GM18870 (cell line): ENCODE measurements at regions not wholly inside any gene's neighbourhood (a gene's known extent, or its start where the extent isn't known, plus 50 kb on each side); places are given as distances from the start of the nearest gene placed in this dataset.
A peak's percentile ranks its signal among the peaks of the same experiment; 100 is the strongest.

Experiments used
- ATAC-seq: cut with Tn5 transposase; IDR thresholded peaks from one replicate; pipeline ENCODE4 v1.9.1; 2021; ENCODE audit warnings: moderate library complexity; ENCODE audit not compliant: unreplicated experiment

DNA sequence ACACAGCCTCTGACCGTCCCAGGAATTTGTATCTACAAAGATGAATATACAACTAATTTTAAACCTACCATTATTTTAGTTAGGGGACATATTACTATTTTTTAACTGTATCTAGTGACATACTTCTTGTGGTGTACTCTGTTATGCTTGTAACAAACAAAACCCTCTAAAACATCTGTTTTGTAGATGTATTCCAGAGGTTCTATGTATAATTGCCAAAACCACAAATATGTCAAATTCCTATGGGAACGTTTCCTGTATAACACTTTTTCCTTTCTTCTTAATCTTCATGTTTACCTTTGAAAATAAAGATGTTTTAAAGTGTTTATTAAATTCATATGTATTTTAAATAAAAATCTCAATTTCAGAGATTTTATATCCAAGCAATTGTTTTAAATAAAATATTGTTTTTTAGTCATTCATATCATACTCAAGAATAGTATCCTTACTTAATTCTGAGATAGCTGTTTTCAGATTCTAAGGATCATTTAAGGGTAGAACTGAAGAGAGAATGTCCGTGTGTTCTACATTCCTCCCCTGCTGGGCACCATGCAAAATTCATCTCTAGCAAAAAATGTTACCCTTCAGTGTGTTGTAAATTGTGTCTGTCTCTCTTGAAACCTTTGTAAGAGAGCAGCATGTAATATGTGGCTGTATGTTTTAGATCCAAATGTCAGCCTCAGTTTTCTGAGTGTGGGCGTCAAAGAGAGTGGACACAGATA lies 1327.7 kb downstream of the EFNB2 start:
- no peak for ATAC-seq

GRCh38 chr13:105202354-105202753 lies 1333.1 kb downstream of the EFNB2 start:
- peak; percentile 69 for ATAC-seq

GRCh38 chr13:105201351-105201750 lies 1334.1 kb downstream of the EFNB2 start:
- ATAC-seq: no peak

DNA sequence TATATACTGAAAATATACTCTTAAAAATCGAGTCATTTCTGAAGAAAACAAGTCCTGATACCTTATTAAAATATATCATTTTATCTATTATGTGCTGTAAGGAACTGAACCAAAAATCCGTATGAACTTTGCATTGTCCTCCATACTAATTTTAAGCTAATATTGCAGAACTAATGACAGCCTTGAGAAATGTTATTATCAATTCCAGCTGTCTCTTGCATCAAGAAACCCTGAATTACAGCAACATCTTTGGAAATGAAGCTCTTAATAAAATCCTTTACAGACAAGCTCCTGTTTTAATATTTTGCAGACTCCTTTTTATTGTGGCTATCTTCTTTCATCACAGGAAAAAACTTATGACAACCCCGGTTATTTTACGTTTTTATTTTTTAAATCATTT lies 1335.3 kb downstream of the EFNB2 start:
- no peak for ATAC-seq

DNA sequence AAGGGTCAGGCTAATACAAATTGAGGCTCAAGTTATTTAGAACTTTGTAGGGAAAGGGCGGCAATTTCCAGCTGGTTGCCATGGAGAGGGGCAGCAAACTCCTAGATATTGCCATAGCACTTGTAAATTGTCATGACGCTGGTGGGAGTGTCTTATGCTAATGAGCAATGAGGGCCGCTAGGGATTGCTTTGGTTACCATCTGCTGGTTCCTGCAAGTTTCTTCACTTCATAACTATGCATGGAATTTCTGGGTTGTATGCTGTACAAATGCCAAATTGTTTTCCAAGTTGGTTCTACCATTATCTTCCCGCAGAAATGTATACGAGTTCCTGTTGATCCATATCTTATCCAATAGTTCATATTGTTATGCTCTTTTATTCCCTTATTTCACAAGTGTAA lies 1339.4 kb downstream of the EFNB2 start:
- ATAC-seq: no peak

DNA sequence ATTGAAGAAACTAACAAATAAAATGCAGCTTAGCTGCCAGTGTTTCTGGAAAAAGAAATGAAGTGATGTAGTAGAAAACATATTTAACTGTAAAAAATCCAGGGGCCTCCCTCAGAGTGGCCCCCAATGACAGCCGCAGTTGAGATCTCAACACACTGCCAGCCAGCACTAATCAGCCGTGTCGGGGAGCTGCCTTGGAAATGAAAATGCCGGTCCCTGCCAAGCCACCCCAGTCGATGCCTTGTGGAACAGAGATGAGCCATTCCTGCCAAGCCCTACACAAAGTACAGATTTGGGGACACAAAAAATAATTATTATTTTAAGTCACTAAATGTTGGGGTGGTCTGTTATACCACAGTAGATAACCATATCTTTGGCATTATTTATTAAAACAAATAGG lies 1342.4 kb downstream of the EFNB2 start:
- ATAC-seq: no peak

- no peak for ATAC-seq
Observed at GRCh38 chr13:105184201-105184600, 1351.3 kb downstream of the EFNB2 start.

DNA sequence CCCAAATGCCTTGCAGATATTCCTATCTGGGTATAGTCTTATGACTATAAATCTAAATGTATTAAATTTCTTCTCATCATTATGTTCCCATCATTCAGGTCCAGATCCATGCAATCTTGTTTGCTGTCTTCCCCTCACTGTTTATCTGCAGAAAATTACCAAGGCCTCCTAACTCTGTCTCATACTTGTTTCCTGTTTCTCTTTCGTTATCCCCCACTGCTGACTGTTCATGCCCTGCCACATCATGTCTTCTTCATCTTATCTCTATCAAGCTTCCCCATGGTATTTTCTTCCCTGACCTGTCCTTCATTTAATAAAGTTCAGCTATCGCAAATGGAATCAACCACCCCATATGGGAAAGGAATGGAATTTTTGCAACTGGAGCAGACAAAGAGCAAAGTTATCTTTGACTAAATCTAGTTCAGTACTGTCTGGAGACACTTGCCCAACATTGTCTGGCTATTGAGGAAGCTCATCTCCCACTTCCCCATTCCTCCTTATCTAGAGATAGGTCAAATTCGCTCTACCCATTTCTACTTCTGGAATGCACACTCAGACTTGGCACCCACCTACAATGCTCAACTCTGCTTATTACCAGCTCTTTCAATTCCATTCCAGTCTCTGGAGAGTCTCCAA lies 1358.1 kb downstream of the EFNB2 start:
- peak; percentile 66 for ATAC-seq

DNA sequence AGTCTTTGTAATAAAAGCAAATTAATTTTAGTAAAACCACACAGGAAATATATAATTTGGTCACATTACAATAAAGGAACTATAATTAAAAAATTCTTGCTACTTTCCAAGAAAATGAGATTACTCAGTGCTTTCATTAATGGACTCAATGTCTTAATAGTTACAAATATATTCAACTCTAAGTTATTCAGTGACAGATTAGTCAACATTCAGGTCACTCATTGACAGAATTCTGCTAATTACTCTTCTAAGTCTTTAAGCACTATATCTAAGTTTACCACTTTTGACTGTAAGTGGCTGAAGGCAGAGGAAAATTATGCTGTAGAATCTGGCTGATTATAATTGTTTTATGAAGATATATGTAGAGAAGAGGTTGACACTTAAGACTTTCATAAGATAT lies 1365.0 kb downstream of the EFNB2 start:
- ATAC-seq: no peak

DNA sequence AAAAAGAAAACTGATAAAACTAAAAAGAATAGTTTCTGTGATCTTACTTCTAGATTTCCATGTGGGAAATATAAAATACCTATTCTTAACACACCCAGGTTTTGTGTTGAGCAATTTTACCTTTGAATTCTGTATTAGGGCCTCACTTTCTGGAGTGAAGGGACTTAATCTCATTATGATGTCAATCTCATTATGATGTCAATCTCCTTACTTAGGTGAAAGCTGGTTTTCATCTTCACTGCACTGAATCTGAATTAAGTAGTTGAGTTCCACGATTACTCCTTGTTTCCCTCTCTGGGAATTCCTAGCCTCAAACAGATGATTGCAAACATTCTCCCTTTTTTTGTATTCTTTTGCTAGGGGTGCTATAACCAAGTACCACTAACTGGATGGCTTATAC lies 1367.2 kb downstream of the EFNB2 start:
- no peak for ATAC-seq

DNA sequence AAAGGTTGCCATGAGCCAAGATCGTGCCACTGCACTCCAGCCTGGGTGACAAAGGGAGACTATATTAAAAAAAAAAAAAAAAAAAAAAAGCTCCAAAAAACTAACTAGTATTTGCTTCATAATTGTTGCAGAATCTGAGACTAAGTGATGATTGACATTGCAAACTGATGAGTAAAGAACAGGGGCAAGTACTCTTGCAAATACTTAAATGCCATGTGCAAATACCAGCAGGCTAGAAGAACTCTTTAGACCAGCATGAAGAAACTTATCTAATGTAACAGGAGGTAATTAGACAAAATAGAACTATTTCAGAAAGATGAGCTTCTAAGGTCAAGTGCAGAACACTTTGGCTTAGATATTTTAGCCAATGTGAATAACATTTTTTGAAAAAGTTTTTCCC lies 1368.1 kb downstream of the EFNB2 start:
- ATAC-seq: no peak

DNA sequence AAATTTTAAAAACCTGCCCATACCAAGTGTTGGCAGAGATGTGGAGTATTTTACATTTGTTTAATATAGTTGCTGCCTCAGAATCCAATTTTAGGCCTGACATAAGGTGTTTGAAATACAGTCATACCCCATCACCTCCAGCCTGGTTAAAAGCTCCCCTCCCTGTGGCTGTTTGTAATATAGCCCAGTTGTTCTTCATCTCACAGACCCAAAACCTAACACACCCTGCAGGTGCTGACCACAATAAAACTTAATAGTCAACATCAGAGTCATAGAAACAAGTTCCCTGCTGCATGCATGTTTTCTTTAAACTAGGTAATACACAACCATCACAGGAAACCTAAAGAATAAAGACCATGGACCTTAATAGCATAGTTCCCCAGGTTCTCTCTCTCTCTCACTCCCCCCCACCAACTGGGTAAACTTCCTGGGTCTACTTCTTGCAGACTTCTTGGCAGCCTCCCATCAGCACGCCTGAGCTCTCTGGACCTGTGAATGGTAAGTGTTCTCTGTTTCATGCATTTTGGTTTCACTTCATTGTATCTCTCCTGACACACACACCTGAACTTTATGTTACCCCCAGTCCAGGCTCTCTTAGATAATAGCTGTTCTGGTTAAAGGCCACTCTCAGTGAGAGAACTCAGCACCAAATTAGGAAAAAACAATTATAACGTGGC lies 1369.9 kb downstream of the EFNB2 start:
- peak; percentile 86 for ATAC-seq

GRCh38 chr13:105159841-105160240 lies 1375.6 kb downstream of the EFNB2 start:
- ATAC-seq: no peak

GRCh38 chr13:105153611-105154010 lies 1381.9 kb downstream of the EFNB2 start:
- no peak for ATAC-seq

DNA sequence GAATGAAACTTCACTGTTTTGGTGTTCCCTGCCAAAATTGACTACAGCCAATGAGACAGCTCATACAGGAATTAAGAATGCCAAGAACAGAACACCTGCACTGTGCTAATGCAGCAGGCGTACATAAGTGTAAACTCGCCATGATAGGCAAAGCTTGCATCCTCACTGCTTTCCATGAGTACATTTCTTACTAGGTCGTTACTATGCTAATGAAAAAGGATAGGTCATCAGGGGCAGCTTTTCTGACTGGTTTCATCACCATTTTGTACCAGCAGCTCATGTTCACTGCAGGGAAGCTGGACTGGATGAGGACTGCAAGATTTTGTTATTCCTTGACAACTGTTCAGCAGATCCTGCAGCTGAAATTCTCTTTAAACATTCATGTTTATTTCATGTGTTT lies 1383.8 kb downstream of the EFNB2 start:
- ATAC-seq: no peak

GRCh38 chr13:105147461-105147860 lies 1388.0 kb downstream of the EFNB2 start:
- ATAC-seq: no peak

DNA sequence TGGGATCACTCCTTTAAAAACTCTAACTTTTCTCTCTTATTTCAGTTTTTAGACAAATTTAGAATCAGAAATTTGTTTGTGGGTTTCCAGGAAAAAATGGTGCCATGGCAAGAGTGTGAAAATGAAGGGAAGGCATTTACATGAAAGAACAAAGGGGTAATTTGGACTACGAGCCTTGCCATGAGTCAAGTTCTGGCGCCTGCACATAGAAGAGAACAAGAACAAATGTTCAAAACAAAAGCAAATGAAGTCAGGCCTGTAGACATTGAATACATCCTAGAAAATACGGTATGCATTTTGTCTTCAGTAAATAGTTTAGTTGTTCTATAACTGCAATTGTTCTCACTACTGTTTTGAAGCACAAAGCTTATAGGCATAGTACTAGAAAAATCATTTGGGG lies 1390.5 kb downstream of the EFNB2 start:
- ATAC-seq: no peak

DNA sequence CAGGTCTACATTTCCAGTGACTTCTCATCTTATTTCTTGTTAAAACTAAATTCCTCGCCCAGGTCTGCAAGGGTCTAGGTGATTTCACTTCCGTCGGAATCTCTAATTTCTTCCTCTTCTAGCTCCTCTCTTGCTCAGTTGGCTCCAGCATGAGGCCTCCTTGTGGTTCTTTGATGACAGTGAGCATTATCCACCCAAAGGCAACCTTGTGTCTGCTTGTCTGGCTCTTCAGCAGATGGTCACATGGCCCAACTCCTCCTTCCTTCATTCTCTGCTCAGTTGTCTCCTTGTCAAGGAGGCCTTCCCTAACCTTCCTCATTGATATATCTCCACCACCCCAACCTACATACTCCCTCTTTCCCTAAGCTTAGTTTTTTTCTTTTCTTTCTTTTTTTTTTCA lies 1391.4 kb downstream of the EFNB2 start:
- no peak for ATAC-seq

DNA sequence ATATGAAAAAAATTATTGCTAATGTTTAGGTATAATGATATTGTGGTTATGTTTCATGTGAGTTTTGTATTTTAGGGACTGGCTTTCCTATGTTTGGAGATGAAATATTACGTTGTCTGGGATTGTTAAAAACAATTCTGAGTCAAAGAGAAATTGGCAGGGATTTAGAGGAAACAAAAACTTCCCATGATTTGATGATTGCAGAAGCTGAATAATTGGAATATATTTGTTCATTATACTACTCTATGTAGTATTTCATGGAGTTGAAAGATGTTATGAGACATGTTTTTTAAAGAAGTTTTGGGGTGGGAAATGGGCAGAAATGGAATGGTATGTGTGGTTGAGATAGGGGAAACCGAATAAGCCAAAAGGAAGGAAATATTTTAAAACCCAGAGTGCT lies 1392.9 kb downstream of the EFNB2 start:
- no peak for ATAC-seq

- peak; percentile 95 for ATAC-seq
Observed at GRCh38 chr13:105139380-105140285, 1395.8 kb downstream of the EFNB2 start.

DNA sequence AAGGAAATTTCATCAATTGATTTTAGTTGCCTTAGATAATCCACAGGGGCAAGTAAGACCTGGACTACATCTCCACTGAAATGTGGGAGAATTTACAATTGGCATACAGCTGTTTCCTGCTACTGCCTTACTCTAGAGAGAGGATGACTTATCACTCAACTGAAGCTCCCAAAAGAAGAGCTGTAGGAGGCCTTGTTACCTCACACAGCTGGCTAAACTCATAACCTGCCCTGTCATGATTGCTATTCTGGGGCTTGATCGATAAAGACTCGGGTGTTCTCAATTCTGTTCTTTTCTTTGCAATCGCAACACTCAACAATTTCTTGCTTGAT lies 1396.4 kb downstream of the EFNB2 start:
- ATAC-seq: peak; percentile 11
